ENCODE measurements at regions not wholly inside any gene's neighbourhood (a gene's known extent, or its start where the extent isn't known, plus 50 kb on each side); places are given as distances from the start of the nearest gene placed in this dataset.

- Histone ChIP-seq H3K9me3 (replicated peaks in 1 of 2; ENCODE audit: control insufficient read depth in 1 of 2, insufficient read depth in 1 of 2, low read length in 2 of 2) (no peaks in the 10 kb centered on the region), H3K27ac (ENCODE audit: low read depth in 1 of 2, low read length in 2 of 2) (no peak overlapping the region), H3K4me3 (replicated peaks in 1 of 3; ENCODE audit: low read depth in 2 of 3, low read length in 3 of 3) (no peak overlapping the region), H2AFZ (ENCODE audit: insufficient read depth, low read depth, low read length, poor library complexity, severe bottlenecking) (no peak overlapping the region), H3K36me3 (replicated peaks in 1 of 2; ENCODE audit: control insufficient read depth in 1 of 2, insufficient read depth in 2 of 2, low read length in 2 of 2) (no peaks in the 10 kb centered on the region), H3K79me2 (ENCODE audit: insufficient read depth, low read length) (no peaks in the 10 kb centered on the region), H4K20me1 (ENCODE audit: insufficient read depth, low read length) (no peaks in the 10 kb centered on the region), H3K27me3 (ENCODE audit: control insufficient read depth in 2 of 2, insufficient read depth in 2 of 2, low read length in 2 of 2) (no peaks in the 10 kb centered on the region), H3K4me2 (replicated peaks; ENCODE audit: extremely low read depth, low read length, poor library complexity, severe bottlenecking) (no peak overlapping the region), H3K4me1 (ENCODE audit: control insufficient read depth in 1 of 2, insufficient read depth in 2 of 2, low read length in 2 of 2) (no peaks in the 10 kb centered on the region), H3K9ac (ENCODE audit: insufficient read depth, low read length, poor library complexity, severe bottlenecking) (no peak overlapping the region)
- WGBS (ENCODE audit: insufficient coverage), result 88% methylated on average over 3 of the region's 6 CpGs
- Mint-ChIP-seq H3K27ac (no peak overlapping the region), H3K4me3 (no peak overlapping the region), H3K4me1 (no peaks in the 10 kb centered on the region), H3K27me3 (ENCODE audit: low read depth in 3 of 3) (peaks cover 0 to 2% (median 0%) of the 10 kb centered on the region in 3 donors), H3K36me3 (no peaks in the 10 kb centered on the region), H3K9me3 (peaks cover 0 to 2% (median 0%) of the 10 kb centered on the region in 7 donors)
- no peak for TF ChIP-seq CTCF (IDR thresholded peaks at IDR 0.05)
- intact Hi-C loops (cut with micrococcal nuclease), result no loop called here
- no peak for DNase-seq
Observed at GRCh38 chr6:147820520-147820919, 312.0 kb downstream of the SAMD5 start.

GRCh38 chr6:147821295-147821897 lies 312.9 kb downstream of the SAMD5 start:
- no peak overlapping the region for H3K27ac Mint-ChIP-seq
- Histone ChIP-seq H2AFZ (ENCODE audit: insufficient read depth, low read depth, low read length, poor library complexity, severe bottlenecking) (no peak overlapping the region), H4K20me1 (ENCODE audit: insufficient read depth, low read length) (no peaks in the 10 kb centered on the region), H3K9ac (ENCODE audit: insufficient read depth, low read length, poor library complexity, severe bottlenecking) (no peak overlapping the region), H3K4me1 (ENCODE audit: control insufficient read depth in 1 of 2, insufficient read depth in 2 of 2, low read length in 2 of 2) (no peaks in the 10 kb centered on the region), H3K9me3 (replicated peaks in 1 of 2; ENCODE audit: control insufficient read depth in 1 of 2, insufficient read depth in 1 of 2, low read length in 2 of 2) (no peaks in the 10 kb centered on the region), H3K27me3 (ENCODE audit: control insufficient read depth in 2 of 2, insufficient read depth in 2 of 2, low read length in 2 of 2) (no peaks in the 10 kb centered on the region), H3K27ac (ENCODE audit: low read depth in 1 of 2, low read length in 2 of 2) (no peak overlapping the region), H3K4me2 (replicated peaks; ENCODE audit: extremely low read depth, low read length, poor library complexity, severe bottlenecking) (no peak overlapping the region), H3K4me3 (replicated peaks in 1 of 3; ENCODE audit: low read depth in 2 of 3, low read length in 3 of 3) (no peak overlapping the region), H3K79me2 (ENCODE audit: insufficient read depth, low read length) (no peaks in the 10 kb centered on the region), H3K36me3 (replicated peaks in 1 of 2; ENCODE audit: control insufficient read depth in 1 of 2, insufficient read depth in 2 of 2, low read length in 2 of 2) (no peaks in the 10 kb centered on the region)
- peaks cover 0 to 2% (median 0%) of the 10 kb centered on the region in 7 donors for H3K9me3 Mint-ChIP-seq
- no peak for TF ChIP-seq CTCF (IDR thresholded peaks at IDR 0.05)
- H3K4me1 Mint-ChIP-seq, result no peaks in the 10 kb centered on the region
- intact Hi-C loops (cut with micrococcal nuclease), result no loop called here
- H3K4me3 Mint-ChIP-seq, result no peak overlapping the region
- peaks cover 0 to 2% (median 0%) of the 10 kb centered on the region in 3 donors for H3K27me3 Mint-ChIP-seq (ENCODE audit: low read depth in 3 of 3)
- no peaks in the 10 kb centered on the region for H3K36me3 Mint-ChIP-seq
- DNase-seq, result no peak
- WGBS (ENCODE audit: insufficient coverage), result 94% methylated on average over 10 of the region's 14 CpGs
